ENCODE measurements at regions not wholly inside any gene's neighbourhood (a gene's known extent, or its start where the extent isn't known, plus 50 kb on each side); places are given as distances from the start of the nearest gene placed in this dataset.

GRCh38 chr2:238688193-238689153, 159.4 kb upstream of the TWIST2 start:
- no peak for DNase-seq (ENCODE audit: low read depth)

GRCh38 chr2:238689331-238689730, 158.6 kb upstream of the TWIST2 start:
- DNase-seq (ENCODE audit: low read depth), result no peak

GRCh38 chr2:238689871-238690389, 158.0 kb upstream of the TWIST2 start:
- DNase-seq (ENCODE audit: low read depth), result no peak

- no peak for DNase-seq (ENCODE audit: low read depth)
Measured at GRCh38 chr2:238690511-238690910, 157.4 kb upstream of the TWIST2 start.

GRCh38 chr2:238691596-238692491, 156.0 kb upstream of the TWIST2 start:
- no peak for DNase-seq (ENCODE audit: low read depth)

GRCh38 chr2:238692562-238692961, 155.3 kb upstream of the TWIST2 start:
- no peak for DNase-seq (ENCODE audit: low read depth)

- DNase-seq (ENCODE audit: low read depth), result no peak
Measured at GRCh38 chr2:238693337-238694093, 154.4 kb upstream of the TWIST2 start.

GRCh38 chr2:238694136-238694755, 153.6 kb upstream of the TWIST2 start:
- no peak for DNase-seq (ENCODE audit: low read depth)

GRCh38 chr2:238694922-238695321, 153.0 kb upstream of the TWIST2 start:
- no peak for DNase-seq (ENCODE audit: low read depth)

GRCh38 chr2:238695538-238695937, 152.3 kb upstream of the TWIST2 start:
- DNase-seq (ENCODE audit: low read depth), result no peak

- no peak for DNase-seq (ENCODE audit: low read depth)
Measured at GRCh38 chr2:238696331-238696730, 151.6 kb upstream of the TWIST2 start.

- DNase-seq (ENCODE audit: low read depth), result no peak
Measured at GRCh38 chr2:238696786-238697185, 151.1 kb upstream of the TWIST2 start.

GRCh38 chr2:238697193-238698071, 150.5 kb upstream of the TWIST2 start:
- no peak for DNase-seq (ENCODE audit: low read depth)

GRCh38 chr2:238698072-238698352, 149.9 kb upstream of the TWIST2 start:
- no peak for DNase-seq (ENCODE audit: low read depth)

GRCh38 chr2:238698451-238699306, 149.2 kb upstream of the TWIST2 start:
- no peak for DNase-seq (ENCODE audit: low read depth)

GRCh38 chr2:238699307-238700116, 148.4 kb upstream of the TWIST2 start:
- DNase-seq (ENCODE audit: low read depth), result no peak

GRCh38 chr2:238700117-238700457, 147.8 kb upstream of the TWIST2 start:
- DNase-seq (ENCODE audit: low read depth), result no peak

GRCh38 chr2:238700506-238701340, 147.2 kb upstream of the TWIST2 start:
- no peak for DNase-seq (ENCODE audit: low read depth)

Data from stimulated activated CD4-positive, alpha-beta T cell treated with anti-CD3 and anti-CD28 coated beads, Interleukin-2, amount 100 ng/mL, for 4 hours (primary cell).